Caco-2 (cell line): ENCODE measurements at regions not wholly inside any gene's neighbourhood (a gene's known extent, or its start where the extent isn't known, plus 50 kb on each side); places are given as distances from the start of the nearest gene placed in this dataset.

Source experiments
- BruUV-seq: library from RNA; stranded (reverse); fragments of 400-500 nt; replicated peaks from 2 replicates; lab custom pipeline; 2021; lab: Mats Ljungman, UMichigan
- CTCF ChIA-PET: fragments of 300-600 bp; sonication (Branson Sonifier 250); formaldehyde crosslinking; loops from one replicate; lab custom pipeline; 2022; ENCODE audit warnings: antibody characterized with exemption; lab: Charles Lee
- POLR2A ChIA-PET: fragments of 300-600 bp; sonication (Branson Sonifier 250); formaldehyde crosslinking; loops from one replicate; lab custom pipeline; 2022; ENCODE audit warnings: antibody characterized with exemption; lab: Charles Lee
- DNase-seq, 2 experiments: peaks; one replicate each; pipeline versions ENCODE4 v3.0.0 to v3.0.0-alpha.2; 2020 to 2022
- H3K27me3 ChIP-seq: replicated peaks from 2 replicates; pipeline ENCODE4 v1.6.0; 2011; ENCODE audit warnings: low read length; ENCODE audit not compliant: control insufficient read depth, insufficient read depth
- H3K36me3 ChIP-seq: 2 replicates; pipeline ENCODE4 v1.5.1; 2011; ENCODE audit warnings: low read length; ENCODE audit not compliant: control insufficient read depth, insufficient read depth
- H3K4me1 ChIP-seq: fragments of 250-450 bp; sonication (Bioruptor Pico); 2 replicates; pipeline ENCODE4 v1.5.1; 2020; ENCODE audit warnings: mild to moderate bottlenecking
- H3K4me3 ChIP-seq: 2 replicates; pipeline ENCODE4 v1.5.1; 2011; ENCODE audit warnings: low read depth, mild to moderate bottlenecking, control low read depth, low read length
- H3K9me3 ChIP-seq: fragments of 250-450 bp; sonication (Bioruptor Pico); 2 replicates; pipeline ENCODE4 v1.5.1; 2020; ENCODE audit warnings: mild to moderate bottlenecking, moderate library complexity
- H3K27ac Mint-ChIP-seq: one replicate; pipeline ENCODE4 v1.8.0; 2022; ENCODE audit warnings: mixed read lengths; ENCODE audit not compliant: unreplicated experiment
- H3K27me3 Mint-ChIP-seq: one replicate; pipeline ENCODE4 v1.8.0; 2022; ENCODE audit warnings: mixed read lengths; ENCODE audit not compliant: insufficient read depth, unreplicated experiment
- H3K36me3 Mint-ChIP-seq: one replicate; pipeline ENCODE4 v1.8.0; 2022; ENCODE audit warnings: mild to moderate bottlenecking, mixed read lengths; ENCODE audit not compliant: insufficient read depth, unreplicated experiment
- H3K4me1 Mint-ChIP-seq: one replicate; pipeline ENCODE4 v1.8.0; 2022; ENCODE audit warnings: low read depth, mixed read lengths; ENCODE audit not compliant: unreplicated experiment
- H3K4me3 Mint-ChIP-seq: one replicate; pipeline ENCODE4 v1.8.0; 2022; ENCODE audit warnings: mild to moderate bottlenecking, moderate library complexity, mixed read lengths; ENCODE audit not compliant: unreplicated experiment
- H3K9me3 Mint-ChIP-seq: one replicate; pipeline ENCODE4 v1.8.0; 2022; ENCODE audit warnings: mixed read lengths; ENCODE audit not compliant: unreplicated experiment
- intact Hi-C: fragments of 100-400 bp; cut with micrococcal nuclease; formaldehyde crosslinking; loops from one replicate; pipeline ENCODE4 v1.10.0; 2022; ENCODE audit not compliant: unreplicated experiment
- TF ChIP-seq, protein P1 (sequence below), 2 experiments: fragments of 200-600 bp in 1 of 2; IDR thresholded peaks; 1 replicate in 1 of 2; 2 replicates in 1 of 2; pipeline versions ENCODE4 v1.5.1 to v1.8.0; 2011 to 2022; ENCODE audit warnings: antibody characterized with exemption in 1 of 2, control low read depth in 1 of 2, inconsistent platforms in 1 of 2, low read depth in 1 of 2, low read length in 1 of 2, mild to moderate bottlenecking in 1 of 2, moderate library complexity in 1 of 2; ENCODE audit not compliant: insufficient read depth in 1 of 2, severe bottlenecking in 1 of 2, unreplicated experiment in 1 of 2

DNA sequence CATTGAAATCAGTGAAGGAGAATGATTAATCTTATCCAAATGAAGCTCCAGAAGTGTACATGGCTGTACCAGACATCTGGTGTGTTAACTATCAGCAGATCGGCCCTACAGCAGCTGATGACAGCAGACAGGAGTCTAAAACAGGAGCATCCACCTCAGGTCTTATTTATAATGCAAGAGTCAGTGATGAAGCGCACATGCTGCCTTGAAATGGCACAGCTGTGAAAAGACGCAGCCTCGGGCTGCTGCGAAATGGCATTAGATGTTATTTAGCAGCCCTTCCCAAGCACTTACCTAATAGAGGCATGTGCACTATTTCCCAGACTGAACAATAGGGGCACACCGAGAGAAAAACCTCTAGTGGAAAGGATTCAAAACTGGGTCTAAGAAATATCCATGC, 472.3 kb upstream of the CBLB start:
- Mint-ChIP-seq H3K4me1 (no peaks in the 10 kb centered on the region), H3K36me3 (no peaks in the 10 kb centered on the region), H3K9me3 (no peaks in the 10 kb centered on the region), H3K27me3 (no peaks in the 10 kb centered on the region), H3K4me3 (no peak overlapping the region), H3K27ac (no peak overlapping the region)
- BruUV-seq = no TSS peak
- peaks cover 4% of the 10 kb centered on the region; the same call in 1 of the 2 replicates for H3K4me1 ChIP-seq
- no peak overlapping the region for H3K4me3 ChIP-seq
- H3K36me3 ChIP-seq = no peaks in the 10 kb centered on the region
- CTCF ChIA-PET = no interaction called here
- no peaks in the 10 kb centered on the region for H3K27me3 ChIP-seq
- TF ChIP-seq, protein P1, sequence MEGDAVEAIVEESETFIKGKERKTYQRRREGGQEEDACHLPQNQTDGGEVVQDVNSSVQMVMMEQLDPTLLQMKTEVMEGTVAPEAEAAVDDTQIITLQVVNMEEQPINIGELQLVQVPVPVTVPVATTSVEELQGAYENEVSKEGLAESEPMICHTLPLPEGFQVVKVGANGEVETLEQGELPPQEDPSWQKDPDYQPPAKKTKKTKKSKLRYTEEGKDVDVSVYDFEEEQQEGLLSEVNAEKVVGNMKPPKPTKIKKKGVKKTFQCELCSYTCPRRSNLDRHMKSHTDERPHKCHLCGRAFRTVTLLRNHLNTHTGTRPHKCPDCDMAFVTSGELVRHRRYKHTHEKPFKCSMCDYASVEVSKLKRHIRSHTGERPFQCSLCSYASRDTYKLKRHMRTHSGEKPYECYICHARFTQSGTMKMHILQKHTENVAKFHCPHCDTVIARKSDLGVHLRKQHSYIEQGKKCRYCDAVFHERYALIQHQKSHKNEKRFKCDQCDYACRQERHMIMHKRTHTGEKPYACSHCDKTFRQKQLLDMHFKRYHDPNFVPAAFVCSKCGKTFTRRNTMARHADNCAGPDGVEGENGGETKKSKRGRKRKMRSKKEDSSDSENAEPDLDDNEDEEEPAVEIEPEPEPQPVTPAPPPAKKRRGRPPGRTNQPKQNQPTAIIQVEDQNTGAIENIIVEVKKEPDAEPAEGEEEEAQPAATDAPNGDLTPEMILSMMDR (IDR thresholded peaks at IDR 0.05; ENCODE audit: insufficient read depth in 1 of 2, low read depth in 1 of 2, low read length in 1 of 2, severe bottlenecking in 1 of 2, unreplicated experiment in 1 of 2) = no peak
- DNase-seq = no peak
- intact Hi-C loops = no loop called here
- POLR2A ChIA-PET = no interaction called here
- H3K9me3 ChIP-seq = no peaks in the 10 kb centered on the region

DNA sequence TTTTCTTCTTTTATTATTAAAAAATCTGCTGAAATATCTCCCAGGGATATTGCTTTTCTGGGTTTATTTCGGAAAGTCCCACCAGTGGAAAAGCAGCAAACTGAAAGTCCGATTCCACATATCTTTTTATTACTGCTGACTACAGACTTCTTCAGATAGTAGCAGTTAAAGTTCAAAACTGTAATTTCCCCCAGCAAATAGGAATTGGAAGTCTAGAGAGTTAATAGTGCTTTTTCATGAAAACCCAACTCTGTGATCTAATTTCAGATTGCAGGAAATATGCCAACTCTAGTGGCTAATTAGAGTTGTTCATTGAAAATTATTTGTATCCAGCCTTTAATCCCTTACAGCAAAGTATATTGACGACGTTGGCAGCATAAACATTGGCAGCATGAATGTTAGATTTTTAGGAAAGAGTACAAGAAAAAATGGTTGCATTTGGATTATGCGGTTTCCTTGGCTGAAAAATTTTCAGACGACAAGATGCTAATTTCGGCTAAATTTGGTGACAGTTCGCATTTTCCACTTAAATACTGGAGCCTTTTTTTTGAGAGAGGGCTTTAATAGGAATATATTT, 472.9 kb upstream of the CBLB start:
- Histone ChIP-seq H3K9me3 (no peaks in the 10 kb centered on the region), H3K4me1 (peaks cover 4% of the 10 kb centered on the region; the same call in 1 of the 2 replicates), H3K36me3 (no peaks in the 10 kb centered on the region), H3K27me3 (no peaks in the 10 kb centered on the region), H3K4me3 (no peak overlapping the region)
- H3K4me1 Mint-ChIP-seq = no peaks in the 10 kb centered on the region
- no peaks in the 10 kb centered on the region for H3K27me3 Mint-ChIP-seq
- ChIA-PET CTCF (no interaction called here), POLR2A (no interaction called here)
- no peak for DNase-seq
- TF ChIP-seq, protein P1 (IDR thresholded peaks at IDR 0.05; ENCODE audit: insufficient read depth in 1 of 2, low read depth in 1 of 2, low read length in 1 of 2, severe bottlenecking in 1 of 2, unreplicated experiment in 1 of 2) = no peak
- intact Hi-C loops = no loop called here
- H3K4me3 Mint-ChIP-seq = no peak overlapping the region
- no peaks in the 10 kb centered on the region for H3K36me3 Mint-ChIP-seq
- H3K9me3 Mint-ChIP-seq = no peaks in the 10 kb centered on the region
- no TSS peak for BruUV-seq
- H3K27ac Mint-ChIP-seq = no peak overlapping the region

DNA sequence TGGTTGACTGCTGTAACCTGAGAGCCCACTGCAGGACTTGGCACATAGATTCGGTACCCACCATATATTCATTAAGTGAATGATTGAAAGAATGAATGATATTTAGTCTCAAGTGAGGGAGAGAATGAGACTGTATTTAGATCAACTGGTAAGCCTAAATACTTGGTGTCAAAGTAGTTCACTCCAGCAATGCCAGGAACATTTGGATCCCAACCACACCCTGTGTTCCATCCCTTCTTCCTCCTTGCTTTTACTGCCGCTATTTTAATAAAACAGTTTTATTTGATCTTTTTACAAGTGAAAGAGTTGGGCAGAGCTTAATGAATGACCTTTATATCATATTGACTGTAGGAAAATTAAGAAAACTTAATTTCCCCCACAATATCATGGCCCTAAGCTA, 473.6 kb upstream of the CBLB start:
- H3K36me3 ChIP-seq = no peaks in the 10 kb centered on the region
- BruUV-seq = no TSS peak
- peaks cover 4% of the 10 kb centered on the region; the same call in 1 of the 2 replicates for H3K4me1 ChIP-seq
- H3K9me3 Mint-ChIP-seq = no peaks in the 10 kb centered on the region
- no peak overlapping the region for H3K4me3 ChIP-seq
- H3K4me1 Mint-ChIP-seq = no peaks in the 10 kb centered on the region
- H3K9me3 ChIP-seq = no peaks in the 10 kb centered on the region
- intact Hi-C loops = no loop called here
- DNase-seq = no peak
- H3K27me3 Mint-ChIP-seq = no peaks in the 10 kb centered on the region
- ChIA-PET POLR2A (no interaction called here), CTCF (no interaction called here)
- H3K27ac Mint-ChIP-seq = no peak overlapping the region
- no peaks in the 10 kb centered on the region for H3K27me3 ChIP-seq
- H3K4me3 Mint-ChIP-seq = no peak overlapping the region
- H3K36me3 Mint-ChIP-seq = no peaks in the 10 kb centered on the region
- TF ChIP-seq, protein P1 (IDR thresholded peaks at IDR 0.05; ENCODE audit: insufficient read depth in 1 of 2, low read depth in 1 of 2, low read length in 1 of 2, severe bottlenecking in 1 of 2, unreplicated experiment in 1 of 2) = no peak
